Cardiac muscle cell (in vitro differentiated cells and primary cell): ENCODE measurements at regions not wholly inside any gene's neighbourhood (a gene's known extent, or its start where the extent isn't known, plus 50 kb on each side); places are given as distances from the start of the nearest gene placed in this dataset.
"Not testable (repeated sequence)": the region's sequence is repeated elsewhere in the genome, so short reads cannot be mapped to it uniquely, and the experiment has no call there.

Experiments used
- DNase-seq, 2 donors: peaks; one replicate each; pipeline versions ENCODE4 v3.0.0 to v3.0.0-alpha.2; 2010 to 2017; ENCODE audit warnings: low read depth in 1 of 2, low spot score in 1 of 2
- H3K27ac ChIP-seq: fragments of 200-600 bp; sonication (generic); 2 replicates; pipeline ENCODE4 v1.5.1; 2016
- H3K27me3 ChIP-seq: fragments of 200-600 bp; sonication (generic); 2 replicates; pipeline ENCODE4 v1.6.0; 2016; ENCODE audit warnings: control low read depth
- H3K36me3 ChIP-seq: fragments of 200-600 bp; sonication (generic); 2 replicates; pipeline ENCODE4 v1.5.1; 2016; ENCODE audit warnings: control low read depth
- H3K4me1 ChIP-seq: fragments of 200-600 bp; sonication (generic); 2 replicates; pipeline ENCODE4 v1.8.1; 2017; ENCODE audit warnings: low read depth, mild to moderate bottlenecking, mixed run types
- H3K4me3 ChIP-seq: fragments of 200-600 bp; sonication (generic); 2 replicates; pipeline ENCODE4 v1.5.1; 2016; ENCODE audit warnings: mild to moderate bottlenecking
- H3K9me3 ChIP-seq: fragments of 200-600 bp; sonication (generic); 2 replicates; pipeline ENCODE4 v1.5.1; 2017; ENCODE audit warnings: low read depth, mild to moderate bottlenecking, control low read depth
- CTCF ChIP-seq: IDR thresholded peaks from 2 replicates; pipeline ENCODE4 v1.5.1; 2012; ENCODE audit warnings: low read depth, mild to moderate bottlenecking, low read length

- Histone ChIP-seq H3K27ac (no peak overlapping the region), H3K36me3 (no peaks in the 10 kb centered on the region), H3K4me1 (no peaks in the 10 kb centered on the region), H3K27me3 (no peaks in the 10 kb centered on the region), H3K4me3 (no peak overlapping the region), H3K9me3 (no peaks in the 10 kb centered on the region)
- DNase-seq: no peak
- TF ChIP-seq CTCF: no peak
Observed at GRCh38 chr13:84776593-84776992, 894.3 kb upstream of the SLITRK1 start.

DNA sequence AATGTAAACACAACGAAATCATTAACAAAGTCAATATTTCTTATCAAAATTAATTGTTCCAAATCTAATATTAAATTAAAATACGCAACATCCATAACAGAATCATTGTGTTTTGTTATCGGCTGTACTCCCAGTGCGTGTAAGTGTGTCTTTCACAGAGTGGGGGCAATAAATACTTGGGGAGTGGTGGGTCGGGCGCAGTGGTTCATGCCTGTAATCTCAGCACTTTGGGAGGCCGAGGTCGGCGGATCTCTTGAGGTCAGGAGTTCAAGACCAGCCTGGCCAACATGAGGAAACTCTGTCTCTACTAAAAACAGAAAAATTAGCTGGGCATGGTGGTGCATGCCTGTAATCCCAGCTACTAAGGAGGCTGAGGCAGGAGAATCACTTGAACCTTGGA, 893.6 kb upstream of the SLITRK1 start:
- H3K36me3 ChIP-seq, H3K27ac ChIP-seq, H3K4me1 ChIP-seq, H3K9me3 ChIP-seq, H3K27me3 ChIP-seq, H3K4me3 ChIP-seq, DNase-seq: not testable (repeated sequence)

- no peak for DNase-seq
- H3K4me1 ChIP-seq: no peaks in the 10 kb centered on the region
- no peak for TF ChIP-seq CTCF
- no peak overlapping the region for H3K27ac ChIP-seq
- no peak overlapping the region for H3K4me3 ChIP-seq
- no peaks in the 10 kb centered on the region for H3K27me3 ChIP-seq
- H3K36me3 ChIP-seq: no peaks in the 10 kb centered on the region
- H3K9me3 ChIP-seq: no peaks in the 10 kb centered on the region
Observed at GRCh38 chr13:84774111-84774510, 891.8 kb upstream of the SLITRK1 start.

DNA sequence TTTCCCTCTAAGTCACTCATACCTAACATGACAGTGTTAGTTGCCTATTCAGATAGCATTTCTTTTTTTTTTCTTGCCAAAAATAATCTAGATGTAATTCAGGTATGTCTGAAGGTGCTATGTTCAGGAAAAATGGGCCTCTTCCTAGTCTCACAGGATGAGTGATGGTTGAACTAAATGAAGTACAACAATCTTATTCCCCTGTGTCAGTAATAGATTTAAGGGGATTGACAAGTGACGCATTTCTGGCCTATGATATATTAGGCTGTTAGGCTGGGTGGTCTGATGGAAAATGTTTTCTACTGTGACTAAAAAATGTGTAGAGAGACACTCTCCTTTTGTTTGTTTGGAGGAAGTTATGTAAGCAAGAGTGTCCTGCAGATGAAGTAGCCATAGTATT, 878.7 kb upstream of the SLITRK1 start:
- no peaks in the 10 kb centered on the region for H3K4me1 ChIP-seq
- H3K27ac ChIP-seq: no peak overlapping the region
- no peaks in the 10 kb centered on the region for H3K27me3 ChIP-seq
- no peaks in the 10 kb centered on the region for H3K36me3 ChIP-seq
- no peaks in the 10 kb centered on the region for H3K9me3 ChIP-seq
- no peak overlapping the region for H3K4me3 ChIP-seq
- no peak for TF ChIP-seq CTCF
- DNase-seq: no peak

DNA sequence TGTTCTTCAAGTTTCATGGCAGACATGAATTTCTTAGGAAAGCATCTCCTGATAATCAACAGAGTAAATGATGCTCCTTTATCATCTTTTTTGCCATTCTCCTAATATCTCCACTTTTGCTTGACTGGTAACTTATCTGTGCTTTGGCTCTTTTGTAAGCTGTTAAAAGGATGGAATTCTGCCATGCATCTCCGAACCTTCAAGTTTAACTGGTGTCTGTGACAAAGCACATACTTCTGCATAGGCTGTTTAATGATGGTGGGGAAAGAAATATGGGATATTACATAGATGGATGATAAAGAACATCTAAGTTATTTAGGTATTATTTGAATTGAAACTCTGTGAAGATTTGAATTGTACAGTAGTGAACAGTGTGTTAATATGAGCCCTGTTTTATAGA, 866.9 kb upstream of the SLITRK1 start:
- no peaks in the 10 kb centered on the region for H3K36me3 ChIP-seq
- no peaks in the 10 kb centered on the region for H3K4me1 ChIP-seq
- H3K4me3 ChIP-seq: no peak overlapping the region
- TF ChIP-seq CTCF: no peak
- no peaks in the 10 kb centered on the region for H3K27me3 ChIP-seq
- H3K27ac ChIP-seq: no peak overlapping the region
- no peak for DNase-seq
- H3K9me3 ChIP-seq: no peaks in the 10 kb centered on the region

DNA sequence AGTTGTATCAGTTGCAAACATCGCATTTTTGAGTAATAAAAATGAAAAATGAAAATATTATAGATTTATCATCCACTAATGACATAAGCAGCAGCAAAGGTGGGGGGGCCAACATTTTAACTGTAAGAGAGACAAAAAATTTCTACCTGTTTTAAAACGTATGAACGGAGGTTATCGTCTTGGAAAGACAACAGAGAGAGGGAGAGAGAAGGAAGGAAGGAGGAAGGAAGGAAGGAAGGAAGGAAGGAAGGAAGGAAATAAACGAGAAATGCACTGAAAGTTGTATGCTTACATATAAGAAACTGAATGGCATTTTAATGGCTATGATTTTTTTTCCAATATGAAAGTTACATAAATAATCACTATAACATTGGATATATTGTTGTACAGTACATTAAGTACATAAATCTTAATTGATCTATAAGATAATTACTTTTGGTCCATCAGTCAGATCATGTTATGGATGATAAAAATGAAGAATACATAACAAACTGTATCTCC, 862.8 kb upstream of the SLITRK1 start:
- Histone ChIP-seq H3K4me1 (no peaks in the 10 kb centered on the region), H3K27ac (no peak overlapping the region), H3K27me3 (no peaks in the 10 kb centered on the region), H3K9me3 (no peaks in the 10 kb centered on the region), H3K4me3 (no peak overlapping the region), H3K36me3 (no peaks in the 10 kb centered on the region)
- TF ChIP-seq CTCF: no peak
- DNase-seq: no peak
